K562 (cell line): ENCODE measurements at regions not wholly inside any gene's neighbourhood (a gene's known extent, or its start where the extent isn't known, plus 50 kb on each side); places are given as distances from the start of the nearest gene placed in this dataset.

Source experiments
- ATAC-seq: fragments of 200-7000 bp; cut with Tn5 transposase; 3 replicates; pipeline ENCODE4 v1.9.1; 2020; ENCODE audit warnings: moderate library complexity
- BruUV-seq: library from RNA; stranded (reverse); fragments of 400-500 nt; replicated peaks from 2 replicates; lab custom pipeline; 2021; lab: Mats Ljungman, UMichigan
- CTCF ChIA-PET: fragments of 300-600 bp; formaldehyde crosslinking; extraction: SDS; loops from one replicate; lab custom pipeline; 2021; ENCODE audit warnings: low intra/inter-chr PET ratio; lab: Yijun Ruan, JAX
- POLR2A ChIA-PET: fragments of 300-600, 350-650 bp; sonication (Branson Sonifier 250); formaldehyde crosslinking; extraction: SDS; loops from one replicate; lab custom pipeline; 2021; ENCODE audit warnings: antibody characterized with exemption, inconsistent platforms; lab: Yijun Ruan, JAX
- DNase-seq, 4 experiments: peaks; one replicate each; pipeline versions ENCODE4 v3.0.0 to v3.0.0-alpha.2; 2011 to 2018; ENCODE audit warnings: low spot score in 3 of 4, mixed read lengths in 3 of 4; ENCODE audit errors: extremely low read depth in 1 of 4
- FAIRE-seq: peaks from 2 replicates; lab custom pipeline; 2011; peaks lifted over from hg19 to GRCh38; lab: Jason Lieb, UNC
- H2AFZ ChIP-seq: 2 replicates; pipeline ENCODE4 v1.6.0; 2011; ENCODE audit warnings: low read depth, low read length, control low read depth, inconsistent platforms
- H3K27ac ChIP-seq: fragments of 200-600 bp; 3 replicates; pipeline ENCODE4 v1.8.0; 2011; ENCODE audit warnings: low read depth, mild to moderate bottlenecking, control low read depth, inconsistent platforms, low read length, moderate library complexity, mixed read lengths; ENCODE audit errors: extremely low read depth
- H3K27me3 ChIP-seq, 2 experiments: fragments of 300-600 bp in 1 of 2; 2 replicates in 1 of 2; 3 replicates in 1 of 2; pipeline versions ENCODE4 v1.6.0 to v1.8.0; 2011; ENCODE audit warnings: inconsistent platforms in 2 of 2, low read length in 2 of 2, mild to moderate bottlenecking in 1 of 2, mixed read lengths in 1 of 2, moderate library complexity in 1 of 2; ENCODE audit not compliant: control insufficient read depth in 2 of 2, insufficient read depth in 2 of 2
- H3K36me3 ChIP-seq: fragments of 300-600 bp; 3 replicates; pipeline ENCODE4 v1.8.0; 2011; ENCODE audit warnings: mild to moderate bottlenecking, low read length, inconsistent platforms; ENCODE audit not compliant: control insufficient read depth, insufficient read depth
- H3K4me1 ChIP-seq, 2 experiments: fragments of 200-600 bp in 1 of 2; replicated peaks in 1 of 2; 2 replicates in 1 of 2; 3 replicates in 1 of 2; pipeline versions ENCODE4 v1.5.1 to v1.8.0; 2011; ENCODE audit warnings: inconsistent platforms in 2 of 2, low read length in 2 of 2, mild to moderate bottlenecking in 1 of 2, mixed read lengths in 1 of 2, moderate library complexity in 1 of 2; ENCODE audit not compliant: control insufficient read depth in 2 of 2, insufficient read depth in 2 of 2
- H3K4me2 ChIP-seq: 2 replicates; pipeline ENCODE4 v1.6.1; 2011; ENCODE audit warnings: low read length, control low read depth, inconsistent platforms, mixed read lengths; ENCODE audit not compliant: insufficient read depth
- H3K4me3 ChIP-seq: fragments of 200-600 bp; sonication (generic), shearing (Covaris generic); 2 replicates; pipeline ENCODE4 v1.5.1; 2016; ENCODE audit warnings: control low read depth, inconsistent platforms
- H3K79me2 ChIP-seq: fragments of 200-600 bp; 3 replicates; pipeline ENCODE4 v1.8.0; 2011; ENCODE audit warnings: low read length, inconsistent platforms; ENCODE audit not compliant: control insufficient read depth, insufficient read depth
- H3K9ac ChIP-seq, 2 experiments: 2 replicates each; pipeline versions ENCODE4 v1.6.0 to v1.6.1; 2011; ENCODE audit warnings: low read depth in 2 of 2, low read length in 2 of 2, control low read depth in 1 of 2, inconsistent platforms in 1 of 2, mild to moderate bottlenecking in 1 of 2, mixed read lengths in 1 of 2; ENCODE audit not compliant: insufficient read depth in 1 of 2
- H3K9me1 ChIP-seq: one replicate; pipeline ENCODE4 v1.6.0; 2011; ENCODE audit warnings: inconsistent platforms, mild to moderate bottlenecking, low read length, moderate library complexity; ENCODE audit not compliant: control insufficient read depth, insufficient read depth
- H3K9me3 ChIP-seq: replicated peaks from 2 replicates; pipeline ENCODE4 v1.5.1; 2011; ENCODE audit warnings: low read depth, low read length, inconsistent platforms; ENCODE audit not compliant: control insufficient read depth, insufficient read depth
- H4K20me1 ChIP-seq: replicated peaks from 2 replicates; pipeline ENCODE4 v1.6.1; 2011; ENCODE audit warnings: low read length, inconsistent platforms, mixed read lengths; ENCODE audit not compliant: control insufficient read depth, insufficient read depth
- CSDE1 ChIP-seq, 2 experiments: fragments of 450-650 bp; IDR thresholded peaks; 2 replicates each; pipeline ENCODE4 v1.6.1; 2016; ENCODE audit warnings: mild to moderate bottlenecking in 1 of 2
- GTF2F1 ChIP-seq: IDR thresholded peaks from 2 replicates; pipeline ENCODE4 v1.6.1; 2011; ENCODE audit warnings: low read depth, low read length, improper control_type of control experiment
- NR4A1 ChIP-seq, 2 experiments: fragments of 250-450 bp in 1 of 2; fragments of 450-650 bp in 1 of 2; sonication (Bioruptor Pico) in 1 of 2; IDR thresholded peaks; 2 replicates each; pipeline versions ENCODE4 v1.4.0 to v1.6.1; 2016 to 2020; ENCODE audit warnings: mild to moderate bottlenecking in 2 of 2, missing compliant biosample characterization in 1 of 2, missing genetic modification characterization in 1 of 2, moderate library complexity in 1 of 2
- RHOXF2B ChIP-seq: fragments of 250-450 bp; sonication (Bioruptor Pico); conservative IDR thresholded peaks from 2 replicates; pipeline ENCODE4 v1.5.1; 2021
- WGBS: fragments of 100-300 bp; shearing (Covaris generic); methylation state at CpG from one replicate; pipeline ENCODE4 v1.1.6; 2016; ENCODE audit warnings: low coverage, mixed read lengths; ENCODE audit not compliant: insufficient coverage; ENCODE audit errors: missing lambda C conversion rate; 5-methylcytosine and 5-hydroxymethylcytosine counted together
- in situ Hi-C: fragments of 300-500 bp; cut with MboI; formaldehyde crosslinking; loops from 4 replicates; pipeline ENCODE4 v1.15.0; 2018; ENCODE audit warnings: inconsistent platforms, mixed read lengths
- intact Hi-C: fragments of 100-400 bp; cut with micrococcal nuclease; formaldehyde crosslinking; loops from 2 replicates; pipeline ENCODE4 v1.14.2; 2022
- TF ChIP-seq, protein P1 (sequence below): fragments of 450-650 bp; formaldehyde crosslinking; IDR thresholded peaks from 2 replicates; pipeline ENCODE4 v1.4.0; 2020; ENCODE audit warnings: mild to moderate bottlenecking, mixed read lengths
- TF ChIP-seq, protein P2 (sequence below): fragments of 250-450 bp; sonication (Bioruptor Pico); IDR thresholded peaks from 2 replicates; pipeline ENCODE4 v1.9.0; 2021; ENCODE audit warnings: mild to moderate bottlenecking

DNA sequence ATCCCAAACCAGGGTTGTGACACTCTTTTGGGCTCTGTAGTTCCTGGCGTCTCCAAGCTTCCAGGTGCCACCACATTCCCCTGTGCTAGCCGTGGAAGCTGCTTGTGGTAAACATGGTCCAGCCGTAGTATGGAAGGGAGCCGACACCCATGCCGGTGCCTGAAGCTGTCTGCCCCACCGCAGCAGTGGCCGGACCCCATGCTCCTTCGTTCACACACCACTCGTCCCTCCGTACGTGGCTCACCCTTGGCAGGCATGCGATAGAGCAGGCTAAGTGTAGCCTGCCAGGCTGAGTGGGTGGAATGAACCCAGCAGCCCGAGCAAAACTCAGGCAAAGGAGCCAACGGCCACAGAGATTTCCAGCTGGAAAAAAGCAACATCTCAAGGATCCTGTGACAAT, 2030.4 kb downstream of the EFNA5 start:
- ATAC-seq: no peak
- ChIA-PET CTCF (no interaction called here), POLR2A (interaction anchor here (0.7 kb wide), 1 partner anchor 47 kb away, joined by 3 read pairs; no protein-coding TSS in a partner anchor)
- H3K4me1 ChIP-seq: peaks cover 0 to 6% of the 10 kb centered on the region in 2 experiments; a peak in 1 of 5 replicates
- no peaks in the 10 kb centered on the region for H4K20me1 ChIP-seq
- DNase-seq: no peak
- H3K27ac ChIP-seq: no peak overlapping the region
- H3K9me1 ChIP-seq: no peaks in the 10 kb centered on the region
- no peak overlapping the region for H3K4me3 ChIP-seq
- 14% methylated on average over 9 of the region's 14 CpGs for WGBS
- BruUV-seq: no TSS peak
- H3K36me3 ChIP-seq: no peaks in the 10 kb centered on the region
- H3K9me3 ChIP-seq: no peaks in the 10 kb centered on the region
- H3K9ac ChIP-seq: no peak overlapping the region
- TF ChIP-seq CSDE1 (IDR thresholded peaks at IDR 0.05) (no peak), NR4A1 (CRISPR knock-in tag; IDR thresholded peaks at IDR 0.05) (no peak), NR4A1 (tag; IDR thresholded peaks at IDR 0.05) (no peak), GTF2F1 (no peak), RHOXF2B (CRISPR knock-in tag) (no peak)
- TF ChIP-seq, protein P1, sequence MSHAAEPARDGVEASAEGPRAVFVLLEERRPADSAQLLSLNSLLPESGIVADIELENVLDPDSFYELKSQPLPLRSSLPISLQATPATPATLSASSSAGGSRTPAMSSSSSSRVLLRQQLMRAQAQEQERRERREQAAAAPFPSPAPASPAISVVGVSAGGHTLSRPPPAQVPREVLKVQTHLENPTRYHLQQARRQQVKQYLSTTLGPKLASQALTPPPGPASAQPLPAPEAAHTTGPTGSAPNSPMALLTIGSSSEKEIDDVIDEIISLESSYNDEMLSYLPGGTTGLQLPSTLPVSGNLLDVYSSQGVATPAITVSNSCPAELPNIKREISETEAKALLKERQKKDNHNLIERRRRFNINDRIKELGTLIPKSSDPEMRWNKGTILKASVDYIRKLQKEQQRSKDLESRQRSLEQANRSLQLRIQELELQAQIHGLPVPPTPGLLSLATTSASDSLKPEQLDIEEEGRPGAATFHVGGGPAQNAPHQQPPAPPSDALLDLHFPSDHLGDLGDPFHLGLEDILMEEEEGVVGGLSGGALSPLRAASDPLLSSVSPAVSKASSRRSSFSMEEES: no peak
- TF ChIP-seq, protein P2, sequence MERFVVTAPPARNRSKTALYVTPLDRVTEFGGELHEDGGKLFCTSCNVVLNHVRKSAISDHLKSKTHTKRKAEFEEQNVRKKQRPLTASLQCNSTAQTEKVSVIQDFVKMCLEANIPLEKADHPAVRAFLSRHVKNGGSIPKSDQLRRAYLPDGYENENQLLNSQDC: no peak
- no peak overlapping the region for H3K4me2 ChIP-seq
- FAIRE-seq: no peak
- no peaks in the 10 kb centered on the region for H3K79me2 ChIP-seq
- in situ Hi-C loops (no loop called here), intact Hi-C loops (no loop called here)
- no peak overlapping the region for H2AFZ ChIP-seq
- no peaks in the 10 kb centered on the region for H3K27me3 ChIP-seq
